Fibroblast of lung (primary cell): ENCODE measurements at regions not wholly inside any gene's neighbourhood (a gene's known extent, or its start where the extent isn't known, plus 50 kb on each side); places are given as distances from the start of the nearest gene placed in this dataset.
"Not testable (repeated sequence)": the region's sequence is repeated elsewhere in the genome, so short reads cannot be mapped to it uniquely, and the experiment has no call there.

Source experiments
- CTCF ChIP-seq, 2 donors: IDR thresholded peaks in 1 of 2; conservative IDR thresholded peaks in 1 of 2; 1 replicate in 1 of 2; 2 replicates in 1 of 2; pipeline ENCODE4 v1.5.1; 2011 to 2012; ENCODE audit warnings: low read length in 2 of 2, control low read depth in 1 of 2, inconsistent platforms in 1 of 2, low read depth in 1 of 2, mild to moderate bottlenecking in 1 of 2
- EZH2 ChIP-seq: IDR thresholded peaks from 2 replicates; pipeline ENCODE4 v1.5.1; 2012; ENCODE audit warnings: low read length, control low read depth, mild to moderate bottlenecking; ENCODE audit errors: missing control alignments

DNA sequence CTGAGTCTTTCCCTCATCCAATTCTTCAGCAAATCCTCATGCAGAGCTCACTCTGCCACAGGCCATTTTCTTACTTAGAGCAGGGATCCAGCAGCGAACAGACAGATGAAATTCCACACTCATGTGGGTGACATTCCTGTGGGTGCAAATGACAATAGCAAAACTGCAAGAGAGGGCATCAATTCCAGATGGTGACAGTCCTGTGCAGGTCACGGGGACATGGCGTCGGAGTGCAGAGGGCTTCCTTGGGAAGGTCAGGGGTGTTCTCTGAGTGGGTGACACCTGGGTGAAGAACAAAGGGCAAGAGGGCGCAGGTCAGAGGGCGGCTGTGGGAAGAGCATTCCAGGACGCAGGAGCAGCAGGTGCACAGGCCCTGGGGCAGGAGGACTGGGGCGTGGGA lies 500.0 kb downstream of the PREX1 start:
- not testable (repeated sequence) for TF ChIP-seq CTCF (conservative IDR thresholded peaks at IDR 0.05 in 1 of 2, IDR thresholded peaks at IDR 0.05 in 1 of 2; ENCODE audit: low read depth in 1 of 2, low read length in 2 of 2); EZH2
